AG09319 (cell line): ENCODE measurements at regions not wholly inside any gene's neighbourhood (a gene's known extent, or its start where the extent isn't known, plus 50 kb on each side); places are given as distances from the start of the nearest gene placed in this dataset.
"Not testable (repeated sequence)": the region's sequence is repeated elsewhere in the genome, so short reads cannot be mapped to it uniquely, and the experiment has no call there.

Experiments
- DNase-seq: peaks from one replicate; pipeline ENCODE4 v3.0.0-alpha.2; 2010; ENCODE audit warnings: low read depth; ENCODE audit errors: extremely low read depth
- CTCF ChIP-seq: IDR thresholded peaks from 2 replicates; pipeline ENCODE4 v1.5.1; 2011; ENCODE audit warnings: low read depth, mild to moderate bottlenecking, inconsistent platforms, low read length, moderate library complexity

- TF ChIP-seq CTCF, result no peak
- no peak for DNase-seq
Observed at GRCh38 chr5:72705178-72705577, 111.3 kb upstream of the TNPO1 start.

GRCh38 chr5:72703876-72704275 is 112.6 kb upstream of the TNPO1 start:
- TF ChIP-seq CTCF, result no peak
- no peak for DNase-seq

DNA sequence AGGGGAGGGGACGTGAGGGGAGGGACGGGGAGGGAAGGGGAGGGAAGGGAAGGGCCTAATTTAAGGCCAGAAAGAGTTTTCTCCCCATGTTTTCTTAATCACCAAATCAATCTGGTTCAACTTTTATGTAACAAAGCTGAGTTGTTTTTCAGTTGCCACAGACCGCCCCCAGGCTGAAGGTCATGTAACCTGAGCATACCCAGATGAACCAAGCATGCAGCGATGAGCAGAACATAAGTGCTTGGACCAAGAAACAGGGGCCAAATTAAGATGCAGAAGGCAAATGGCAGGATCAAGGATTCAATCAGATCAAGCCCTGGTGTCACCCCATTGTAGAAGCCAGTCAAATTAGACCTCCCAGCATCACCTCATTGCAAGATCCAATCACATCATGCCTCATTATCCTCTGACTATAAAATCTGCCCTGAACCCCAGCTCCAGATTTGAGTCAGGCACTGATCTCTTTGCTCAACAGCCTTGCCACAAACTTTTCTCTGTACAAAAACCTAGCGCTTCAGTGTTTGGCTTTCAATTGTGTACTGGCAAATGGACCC is 113.5 kb upstream of the TNPO1 start:
- DNase-seq, result no peak

GRCh38 chr5:72702105-72702504 is 114.4 kb upstream of the TNPO1 start:
- DNase-seq, result not testable (repeated sequence)

More for the DNA sequence above, 113.5 kb upstream of the TNPO1 start:
- no peak for TF ChIP-seq CTCF

- no peak for DNase-seq
- TF ChIP-seq CTCF, result no peak
Observed at GRCh38 chr5:72698481-72698880, 118.0 kb upstream of the TNPO1 start.

DNA sequence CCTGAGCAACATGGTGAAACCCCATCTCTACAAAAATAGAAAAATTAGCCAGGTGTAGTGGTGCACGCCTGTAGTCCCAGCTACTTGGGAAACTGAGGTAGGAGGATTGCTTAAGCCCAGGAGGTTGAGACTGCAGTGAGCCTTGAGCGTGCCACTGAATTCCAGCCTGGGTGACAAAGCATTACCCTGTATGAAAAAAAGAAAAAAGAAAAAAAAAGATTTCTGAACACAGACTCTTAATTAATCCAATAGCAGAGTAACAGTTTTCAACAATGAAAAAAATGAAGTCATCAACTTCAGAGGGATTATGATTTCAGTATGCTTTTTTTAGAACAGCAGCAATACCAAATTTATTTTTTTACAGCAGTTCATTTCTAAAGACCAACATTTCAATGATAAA is 118.8 kb upstream of the TNPO1 start:
- no peak for TF ChIP-seq CTCF
- no peak for DNase-seq

- no peak for DNase-seq
- TF ChIP-seq CTCF, result no peak
Observed at GRCh38 chr5:72695659-72696058, 120.8 kb upstream of the TNPO1 start.

- DNase-seq, result no peak
- no peak for TF ChIP-seq CTCF
Observed at GRCh38 chr5:72694856-72695255, 121.6 kb upstream of the TNPO1 start.
